GM18951 (cell line): ENCODE measurements at regions not wholly inside any gene's neighbourhood (a gene's known extent, or its start where the extent isn't known, plus 50 kb on each side); places are given as distances from the start of the nearest gene placed in this dataset.
"Not testable (repeated sequence)": the region's sequence is repeated elsewhere in the genome, so short reads cannot be mapped to it uniquely, and the experiment has no call there.

ENCODE experiments used
- POLR2A ChIP-seq: IDR thresholded peaks from 4 replicates; pipeline ENCODE4 v1.6.1; 2011; ENCODE audit warnings: mild to moderate bottlenecking; ENCODE audit not compliant: insufficient read length, insufficient read depth; ENCODE audit errors: extremely low read depth
- in situ Hi-C: fragments of 300-500 bp; cut with MboI; formaldehyde crosslinking; loops from one replicate; pipeline ENCODE4 v1.12.0; 2022; ENCODE audit warnings: low sequenced_read_pairs, mixed read lengths, inconsistent platforms; ENCODE audit not compliant: unreplicated experiment

DNA sequence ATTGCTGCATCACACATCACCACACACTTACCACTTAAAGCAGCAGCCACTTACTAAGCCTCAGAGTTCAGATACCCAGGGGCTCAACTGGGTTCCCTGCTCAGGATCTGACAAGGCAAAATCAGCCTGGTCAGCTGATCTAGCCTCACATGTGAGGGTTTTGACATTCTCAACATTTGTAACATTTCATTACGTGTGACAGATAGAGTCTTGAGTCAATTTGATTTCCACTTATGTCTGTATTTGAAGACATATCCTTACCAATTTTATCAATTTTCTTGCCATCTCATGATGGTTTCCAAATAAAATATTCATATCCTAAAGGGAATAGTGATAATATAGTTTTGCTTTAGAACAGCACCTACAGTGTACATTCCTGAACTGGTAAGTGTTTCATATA is 494.7 kb upstream of the PFKP start:
- TF ChIP-seq POLR2A, result no peak
- in situ Hi-C loops, result no loop called here

DNA sequence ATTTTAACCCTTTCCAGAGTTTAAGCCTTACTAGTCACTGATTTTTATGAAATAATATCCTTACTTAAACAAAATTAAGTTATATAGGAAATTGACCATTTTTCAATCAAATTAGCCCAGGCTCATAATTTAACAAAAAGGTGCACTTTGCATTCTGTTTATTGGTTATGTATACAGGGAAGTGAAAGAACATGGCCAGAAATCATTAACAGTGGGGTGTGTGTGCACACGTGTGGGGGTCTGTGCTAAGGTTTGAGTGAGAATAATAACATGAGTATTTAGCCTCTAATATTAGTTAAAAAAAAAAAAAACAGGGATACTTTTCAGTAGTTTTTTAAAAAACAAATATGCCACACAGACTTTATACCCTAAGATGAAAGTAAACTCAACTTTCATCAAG is 510.5 kb upstream of the PFKP start:
- in situ Hi-C loops, result no loop called here
- no peak for TF ChIP-seq POLR2A

DNA sequence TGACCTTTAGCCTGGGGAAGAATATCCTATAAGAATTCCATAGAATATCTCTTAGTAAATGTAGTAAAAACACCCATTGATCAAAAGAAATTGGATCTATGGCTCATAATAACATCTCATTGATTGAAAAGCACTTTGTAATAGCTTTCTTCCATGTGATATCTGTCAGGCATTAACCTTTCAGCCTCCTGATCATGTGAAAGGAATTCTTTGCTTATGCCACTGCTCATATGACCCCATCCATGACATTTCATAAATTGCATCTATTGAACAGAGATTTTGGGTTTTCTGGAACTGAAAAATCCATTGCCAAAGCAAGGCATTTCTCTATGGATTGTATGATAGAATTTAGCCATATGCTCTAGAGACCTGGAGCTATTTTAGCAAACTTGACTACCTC is 519.3 kb upstream of the PFKP start:
- no peak for TF ChIP-seq POLR2A
- in situ Hi-C loops, result no loop called here

DNA sequence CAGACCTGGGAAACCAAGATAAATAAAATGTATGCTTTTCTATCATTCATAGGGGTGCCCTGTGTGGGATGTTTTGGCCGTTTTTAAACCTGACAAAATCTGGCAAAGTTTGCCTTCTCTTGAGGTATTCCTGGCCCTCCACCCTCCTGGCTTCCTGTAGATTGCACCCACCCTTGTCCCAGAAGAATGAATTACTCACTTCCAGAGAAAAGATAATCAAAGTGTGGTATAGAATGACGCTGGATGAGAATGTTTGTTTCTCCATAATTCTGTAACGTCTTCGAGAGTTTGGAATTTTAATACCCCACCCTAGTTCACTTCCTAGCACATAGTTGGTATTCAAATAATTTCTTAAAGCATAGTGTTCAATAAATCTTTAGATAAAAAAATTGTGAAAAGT is 519.7 kb upstream of the PFKP start:
- in situ Hi-C loops, result no loop called here
- no peak for TF ChIP-seq POLR2A

DNA sequence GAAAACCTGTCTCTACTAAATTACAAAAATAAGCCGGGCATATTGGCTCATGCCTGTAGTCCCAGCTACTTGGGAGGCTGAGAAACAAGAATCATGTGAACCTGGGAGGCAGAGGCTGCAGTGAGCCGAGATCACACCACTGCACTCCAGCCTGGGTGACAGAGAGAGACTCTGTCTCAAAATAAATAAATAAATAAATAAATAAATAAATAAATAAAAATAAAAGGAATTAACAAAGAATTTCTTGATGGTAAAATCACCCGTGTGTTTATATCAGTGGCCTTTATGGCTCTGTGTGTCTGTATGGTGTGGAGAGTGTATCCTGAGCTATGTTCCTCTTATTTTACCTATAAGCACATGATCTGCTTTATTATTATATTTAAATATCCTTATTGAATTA is 520.5 kb upstream of the PFKP start:
- in situ Hi-C loops, result not testable (repeated sequence)

- no peak for TF ChIP-seq POLR2A
- in situ Hi-C loops, result no loop called here
Observed at GRCh38 chr10:2543974-2544373, 523.4 kb upstream of the PFKP start.

- in situ Hi-C loops, result no loop called here
- TF ChIP-seq POLR2A, result no peak
Observed at GRCh38 chr10:2543142-2543886, 524.0 kb upstream of the PFKP start.

DNA sequence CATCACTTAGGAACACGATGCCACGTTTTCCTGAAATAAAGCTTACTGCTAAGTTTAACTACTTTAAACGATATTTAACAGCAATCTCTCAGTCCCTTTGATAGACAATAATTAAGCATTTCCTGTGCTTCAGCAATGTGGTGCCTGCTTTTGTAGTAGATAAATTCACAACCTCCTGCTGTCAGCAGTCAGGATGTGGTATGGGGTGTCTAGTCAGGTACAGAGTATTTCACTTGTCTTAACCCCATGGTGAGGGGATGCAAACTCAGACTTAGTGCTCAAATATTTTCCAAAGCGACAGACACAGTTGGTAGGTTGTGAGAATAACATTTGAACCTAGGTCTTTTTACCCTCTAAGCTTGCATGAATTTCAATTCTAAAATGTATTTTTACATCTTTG is 526.2 kb upstream of the PFKP start:
- in situ Hi-C loops, result no loop called here
- TF ChIP-seq POLR2A, result no peak

- TF ChIP-seq POLR2A, result no peak
- in situ Hi-C loops, result no loop called here
Observed at GRCh38 chr10:2529945-2530344, 537.4 kb upstream of the PFKP start.

DNA sequence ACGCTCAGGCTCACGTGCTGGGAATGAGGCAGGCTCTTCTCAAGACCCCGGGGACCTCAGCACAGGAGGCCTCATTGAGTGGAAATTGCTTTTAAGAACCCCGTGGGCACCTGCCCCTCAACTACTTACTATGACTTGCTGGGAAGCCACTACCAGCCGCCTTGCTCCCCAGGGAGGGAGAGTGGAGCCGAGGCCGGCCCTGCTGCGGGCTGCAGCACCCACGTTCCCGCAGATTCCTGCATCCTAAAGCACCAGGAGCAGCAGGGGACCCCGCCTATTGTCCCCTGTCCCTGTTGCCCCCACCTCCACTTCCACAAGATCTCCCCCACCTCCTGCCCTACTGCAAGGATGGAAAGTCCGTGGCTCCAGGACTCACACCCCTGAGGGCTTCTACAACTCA is 541.6 kb upstream of the PFKP start:
- TF ChIP-seq POLR2A, result no peak
- in situ Hi-C loops, result no loop called here

- in situ Hi-C loops, result no loop called here
- no peak for TF ChIP-seq POLR2A
Observed at GRCh38 chr10:2519139-2519538, 548.2 kb upstream of the PFKP start.

GRCh38 chr10:2509081-2509531 is 558.2 kb upstream of the PFKP start:
- TF ChIP-seq POLR2A, result no peak
- in situ Hi-C loops, result no loop called here

DNA sequence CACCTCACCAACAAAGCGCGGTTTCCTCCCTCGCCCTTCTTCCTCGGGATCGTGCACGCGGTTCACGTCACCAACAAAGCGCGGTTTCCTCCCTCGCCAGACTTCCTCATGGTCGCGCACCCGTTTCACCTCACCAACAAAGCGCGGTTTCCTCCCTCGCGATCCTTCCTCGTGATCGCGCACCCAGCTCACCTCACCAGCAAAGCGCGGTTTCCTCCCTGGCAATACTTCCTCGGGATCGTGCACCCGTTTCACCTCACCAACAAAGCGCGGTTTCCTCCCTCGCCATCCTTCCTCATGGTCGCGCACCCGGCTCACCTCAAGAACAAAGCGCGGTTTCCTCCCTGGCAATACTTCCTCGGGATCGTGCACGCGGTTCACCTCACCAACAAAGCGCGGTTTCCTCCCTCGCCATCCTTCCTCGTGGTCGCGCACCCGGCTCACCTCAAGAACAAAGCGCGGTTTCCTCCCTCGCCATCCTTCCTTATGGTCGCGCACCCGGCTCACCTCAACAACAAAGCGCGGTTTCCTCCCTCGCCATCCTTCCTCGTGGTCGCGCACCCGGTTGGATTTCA is 565.9 kb upstream of the PFKP start:
- in situ Hi-C loops, result not testable (repeated sequence)

DNA sequence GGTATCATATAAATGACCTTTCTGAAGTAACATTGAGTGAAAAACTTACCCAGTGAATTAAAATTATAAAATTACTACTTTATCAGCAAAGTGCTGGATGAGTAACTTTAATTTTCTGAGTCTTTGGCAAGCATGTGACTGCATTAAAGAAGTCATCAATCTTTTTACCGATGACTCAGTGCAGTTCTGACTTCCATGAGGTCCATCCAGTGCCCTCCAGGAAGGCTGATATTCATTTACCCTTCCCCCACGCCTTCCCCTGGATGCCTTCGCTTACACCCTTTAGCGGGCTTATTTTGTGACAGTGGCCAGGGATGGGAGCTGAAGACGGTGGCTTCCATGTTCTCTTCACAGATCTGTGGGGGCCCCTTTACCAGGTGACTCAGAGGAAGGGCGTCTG is 572.9 kb upstream of the PFKP start:
- no peak for TF ChIP-seq POLR2A
- in situ Hi-C loops, result no loop called here
